LoVo (cell line): ENCODE measurements at regions not wholly inside any gene's neighbourhood (a gene's known extent, or its start where the extent isn't known, plus 50 kb on each side); places are given as distances from the start of the nearest gene placed in this dataset.
"Not testable (repeated sequence)": the region's sequence is repeated elsewhere in the genome, so short reads cannot be mapped to it uniquely, and the experiment has no call there.

ENCODE experiments used
- DNase-seq: peaks from one replicate; pipeline ENCODE4 v3.0.0-alpha.2; 2016; ENCODE audit warnings: low spot score

GRCh38 chr6:11961923-11962322, 50.2 kb upstream of the HIVEP1 start:
- DNase-seq = no peak

- no peak for DNase-seq
Observed at GRCh38 chr6:11960909-11961779, 51.0 kb upstream of the HIVEP1 start.

- DNase-seq = no peak
Observed at GRCh38 chr6:11956781-11957180, 55.3 kb upstream of the HIVEP1 start.

GRCh38 chr6:11953641-11954040, 58.5 kb upstream of the HIVEP1 start:
- no peak for DNase-seq

GRCh38 chr6:11952316-11952715, 59.8 kb upstream of the HIVEP1 start:
- DNase-seq = no peak

- no peak for DNase-seq
Observed at GRCh38 chr6:11951868-11952267, 60.2 kb upstream of the HIVEP1 start.

GRCh38 chr6:11950109-11950508, 62.0 kb upstream of the HIVEP1 start:
- DNase-seq = no peak

GRCh38 chr6:11947575-11947974, 64.5 kb upstream of the HIVEP1 start:
- DNase-seq = no peak

GRCh38 chr6:11947063-11947462, 65.0 kb upstream of the HIVEP1 start:
- DNase-seq = no peak

- DNase-seq = no peak
Observed at GRCh38 chr6:11944111-11944510, 68.0 kb upstream of the HIVEP1 start.

- no peak for DNase-seq
Observed at GRCh38 chr6:11943060-11943459, 69.1 kb upstream of the HIVEP1 start.

- DNase-seq = no peak
Observed at GRCh38 chr6:11942185-11942864, 69.8 kb upstream of the HIVEP1 start.

GRCh38 chr6:11940532-11941166, 71.5 kb upstream of the HIVEP1 start:
- not testable (repeated sequence) for DNase-seq

GRCh38 chr6:11938285-11938890, 73.7 kb upstream of the HIVEP1 start:
- DNase-seq = no peak

GRCh38 chr6:11934638-11935037, 77.5 kb upstream of the HIVEP1 start:
- no peak for DNase-seq

GRCh38 chr6:11932892-11933291, 79.2 kb upstream of the HIVEP1 start:
- not testable (repeated sequence) for DNase-seq

- DNase-seq = no peak
Observed at GRCh38 chr6:11931296-11932035, 80.6 kb upstream of the HIVEP1 start.

- not testable (repeated sequence) for DNase-seq
Observed at GRCh38 chr6:11930834-11931233, 81.3 kb upstream of the HIVEP1 start.

GRCh38 chr6:11930240-11930639, 81.9 kb upstream of the HIVEP1 start:
- DNase-seq = no peak

- DNase-seq = no peak
Observed at GRCh38 chr6:11929241-11929835, 82.8 kb upstream of the HIVEP1 start.
